ENCODE measurements at regions not wholly inside any gene's neighbourhood (a gene's known extent, or its start where the extent isn't known, plus 50 kb on each side); places are given as distances from the start of the nearest gene placed in this dataset.

GRCh38 chr1:81439046-81439823 is 361.5 kb upstream of the ADGRL2 start:
- peaks cover 0 to 11% (median 0%) of the 10 kb centered on the region in 8 donors for H3K9me3 ChIP-seq
- intact Hi-C loops (cut with DNase I; ENCODE audit: low total_unique reads) = no loop called here
- H3K27ac ChIP-seq = no peak overlapping the region
- TF ChIP-seq, protein P1, sequence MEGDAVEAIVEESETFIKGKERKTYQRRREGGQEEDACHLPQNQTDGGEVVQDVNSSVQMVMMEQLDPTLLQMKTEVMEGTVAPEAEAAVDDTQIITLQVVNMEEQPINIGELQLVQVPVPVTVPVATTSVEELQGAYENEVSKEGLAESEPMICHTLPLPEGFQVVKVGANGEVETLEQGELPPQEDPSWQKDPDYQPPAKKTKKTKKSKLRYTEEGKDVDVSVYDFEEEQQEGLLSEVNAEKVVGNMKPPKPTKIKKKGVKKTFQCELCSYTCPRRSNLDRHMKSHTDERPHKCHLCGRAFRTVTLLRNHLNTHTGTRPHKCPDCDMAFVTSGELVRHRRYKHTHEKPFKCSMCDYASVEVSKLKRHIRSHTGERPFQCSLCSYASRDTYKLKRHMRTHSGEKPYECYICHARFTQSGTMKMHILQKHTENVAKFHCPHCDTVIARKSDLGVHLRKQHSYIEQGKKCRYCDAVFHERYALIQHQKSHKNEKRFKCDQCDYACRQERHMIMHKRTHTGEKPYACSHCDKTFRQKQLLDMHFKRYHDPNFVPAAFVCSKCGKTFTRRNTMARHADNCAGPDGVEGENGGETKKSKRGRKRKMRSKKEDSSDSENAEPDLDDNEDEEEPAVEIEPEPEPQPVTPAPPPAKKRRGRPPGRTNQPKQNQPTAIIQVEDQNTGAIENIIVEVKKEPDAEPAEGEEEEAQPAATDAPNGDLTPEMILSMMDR (IDR thresholded peaks at IDR 0.05 in 8 of 11, conservative IDR thresholded peaks at IDR 0.05 in 3 of 11) = no peak
- TF ChIP-seq POLR2AphosphoS5 (IDR thresholded peaks at IDR 0.05) = no peak
- TF ChIP-seq POLR2A (IDR thresholded peaks at IDR 0.05) = no peak
- peak; percentile 56 for DNase-seq
- WGBS, 5 donors = 75 to 91% (median 90%) methylated on average over 8 to 12 of the region's 12 CpGs
- no peak overlapping the region for H3K4me3 ChIP-seq
- no peaks in the 10 kb centered on the region for H3K27me3 ChIP-seq (replicated peaks in 1 of 7)
- H3K36me3 ChIP-seq = no peaks in the 10 kb centered on the region
- H3K4me1 ChIP-seq = peaks cover 0 to 4% (median 0%) of the 10 kb centered on the region in 6 donors

- peaks cover 0 to 11% (median 0%) of the 10 kb centered on the region in 8 donors for H3K9me3 ChIP-seq
- no peak overlapping the region for H3K4me3 ChIP-seq
- intact Hi-C loops (cut with DNase I; ENCODE audit: low total_unique reads) = no loop called here
- no peaks in the 10 kb centered on the region for H3K27me3 ChIP-seq (replicated peaks in 1 of 7)
- H3K27ac ChIP-seq = peak overlapping the region in 1 of 8 donors; percentile 9
- TF ChIP-seq POLR2A (IDR thresholded peaks at IDR 0.05) (no peak), POLR2AphosphoS5 (IDR thresholded peaks at IDR 0.05) (no peak)
- TF ChIP-seq, protein P1 (IDR thresholded peaks at IDR 0.05 in 8 of 11, conservative IDR thresholded peaks at IDR 0.05 in 3 of 11) = no peak
- peaks cover 0 to 5% (median 1%) of the 10 kb centered on the region in 6 donors for H3K4me1 ChIP-seq
- no peaks in the 10 kb centered on the region for H3K36me3 ChIP-seq
- DNase-seq = no peak
- 48 to 62% (median 55%) methylated on average over 3 of the region's 3 CpGs for WGBS, 5 donors
These were observed 363.1 kb upstream of the ADGRL2 start for GRCh38 chr1:81437649-81438048.

- H3K4me3 ChIP-seq = no peak overlapping the region
- H3K9me3 ChIP-seq = peaks cover 0 to 11% (median 0%) of the 10 kb centered on the region in 8 donors
- 86 to 93% (median 88%) methylated on average over 1 of the region's 1 CpG for WGBS, 5 donors
- intact Hi-C loops (cut with DNase I; ENCODE audit: low total_unique reads) = no loop called here
- no peak for TF ChIP-seq POLR2A (IDR thresholded peaks at IDR 0.05)
- TF ChIP-seq, protein P1 (IDR thresholded peaks at IDR 0.05 in 8 of 11, conservative IDR thresholded peaks at IDR 0.05 in 3 of 11) = no peak
- H3K27ac ChIP-seq = peak overlapping the region in 1 of 8 donors; percentile 9
- no peak for DNase-seq
- no peaks in the 10 kb centered on the region for H3K36me3 ChIP-seq
- H3K4me1 ChIP-seq = peaks cover 0 to 7% (median 2%) of the 10 kb centered on the region in 6 donors
- H3K27me3 ChIP-seq (replicated peaks in 1 of 7) = no peaks in the 10 kb centered on the region
These were observed 363.5 kb upstream of the ADGRL2 start for GRCh38 chr1:81437213-81437612.

- 11 to 66% (median 25%) methylated on average over 1 of the region's 1 CpG for WGBS, 5 donors
- intact Hi-C loops (cut with DNase I; ENCODE audit: low total_unique reads) = no loop called here
- Histone ChIP-seq H3K27ac (peak overlapping the region in 1 of 8 donors; percentile 62), H3K27me3 (replicated peaks in 1 of 7) (no peaks in the 10 kb centered on the region), H3K4me3 (no peak overlapping the region), H3K36me3 (no peaks in the 10 kb centered on the region), H3K9me3 (peaks cover 0 to 10% (median 0%) of the 10 kb centered on the region in 8 donors), H3K4me1 (peaks cover 0 to 12% (median 5%) of the 10 kb centered on the region in 6 donors)
- no peak for TF ChIP-seq POLR2A (IDR thresholded peaks at IDR 0.05)
- no peak for TF ChIP-seq POLR2AphosphoS5 (IDR thresholded peaks at IDR 0.05)
- TF ChIP-seq, protein P1 (IDR thresholded peaks at IDR 0.05 in 8 of 11, conservative IDR thresholded peaks at IDR 0.05 in 3 of 11) = no peak
- DNase-seq = no peak
These were observed 365.6 kb upstream of the ADGRL2 start for GRCh38 chr1:81435175-81435574.
